Esophagus muscularis mucosa (tissue), 4 donors: ENCODE measurements at regions not wholly inside any gene's neighbourhood (a gene's known extent, or its start where the extent isn't known, plus 50 kb on each side); places are given as distances from the start of the nearest gene placed in this dataset.

Experiments used
- DNase-seq: peaks from one replicate; pipeline ENCODE4 v3.0.0-alpha.2; 2017; ENCODE audit errors: extremely low spot score
- H3K27ac ChIP-seq, 4 donors: fragments of 200-600 bp; sonication (generic); replicated peaks in 1 of 4; 1 replicate in 3 of 4; 2 replicates in 1 of 4; pipeline ENCODE4 v1.5.1; 2016 to 2019; ENCODE audit warnings: mild to moderate bottlenecking in 1 of 4
- H3K27me3 ChIP-seq, 4 donors: fragments of 200-600 bp; sonication (generic); one replicate each; pipeline versions ENCODE4 v1.5.1 to v1.6.0; 2016 to 2019
- H3K36me3 ChIP-seq, 4 donors: fragments of 200-600 bp; sonication (generic); one replicate each; pipeline ENCODE4 v1.5.1; 2016 to 2019
- H3K4me1 ChIP-seq, 4 donors: fragments of 200-600 bp; sonication (generic); one replicate each; pipeline ENCODE4 v1.5.1; 2016 to 2019
- H3K4me3 ChIP-seq, 4 donors: fragments of 200-600 bp; sonication (generic); 1 replicate in 2 of 4; 2 replicates in 2 of 4; pipeline ENCODE4 v1.5.1; 2016 to 2019; ENCODE audit warnings: mild to moderate bottlenecking in 4 of 4, moderate library complexity in 1 of 4
- H3K9me3 ChIP-seq, 4 donors: fragments of 200-600 bp; sonication (generic); 1 replicate in 3 of 4; 2 replicates in 1 of 4; pipeline ENCODE4 v1.5.1; 2016 to 2019
- CTCF ChIP-seq, 3 experiments: fragments of 200-600 bp in 2 of 3; fragments of 450-650 bp in 1 of 3; sonication (generic) in 2 of 3; IDR thresholded peaks; one replicate each; pipeline ENCODE4 v1.5.1; 2017 to 2019; ENCODE audit warnings: antibody characterized with exemption in 3 of 3, mild to moderate bottlenecking in 2 of 3, moderate library complexity in 1 of 3
- EP300 ChIP-seq: sonication (generic); formaldehyde crosslinking; IDR thresholded peaks from one replicate; pipeline ENCODE4 v1.6.1; 2017; ENCODE audit warnings: antibody characterized with exemption
- POLR2A ChIP-seq: fragments of 450-650 bp; IDR thresholded peaks from one replicate; pipeline ENCODE4 v1.6.1; 2017; ENCODE audit warnings: antibody characterized with exemption, moderate library complexity, mild to moderate bottlenecking, low read depth
- POLR2AphosphoS5 ChIP-seq, 2 donors: sonication (generic); formaldehyde crosslinking; IDR thresholded peaks; one replicate each; pipeline ENCODE4 v1.6.1; 2017; ENCODE audit warnings: antibody characterized with exemption in 2 of 2
- WGBS: methylation state at CpG from one replicate; pipeline ENCODE4 v1.1.5; 2018; 5-methylcytosine and 5-hydroxymethylcytosine counted together
- intact Hi-C: fragments of 100-400 bp; cut with DNase I; formaldehyde crosslinking; loops from one replicate; pipeline ENCODE4 v1.15.1; 2023

- Histone ChIP-seq H3K36me3 (no peaks in the 10 kb centered on the region), H3K4me3 (no peak overlapping the region), H3K4me1 (no peaks in the 10 kb centered on the region), H3K27me3 (no peaks in the 10 kb centered on the region), H3K27ac (no peak overlapping the region), H3K9me3 (peaks cover 0 to 7% (median 0%) of the 10 kb centered on the region in 4 donors)
- 77% methylated on average over 2 of the region's 2 CpGs for WGBS
- TF ChIP-seq POLR2AphosphoS5 (IDR thresholded peaks at IDR 0.05), result no peak
- TF ChIP-seq CTCF (IDR thresholded peaks at IDR 0.05), result no peak
- TF ChIP-seq EP300, result no peak
- TF ChIP-seq POLR2A, result no peak
- intact Hi-C loops, result no loop called here
- no peak for DNase-seq
Observed at GRCh38 chr16:24428756-24429155, 110.6 kb upstream of the RBBP6 start.

- H3K27ac ChIP-seq, result no peak overlapping the region
- no peaks in the 10 kb centered on the region for H3K27me3 ChIP-seq
- H3K9me3 ChIP-seq, result peaks cover 0 to 7% (median 0%) of the 10 kb centered on the region in 4 donors
- no peak overlapping the region for H3K4me3 ChIP-seq
- 63% methylated on average over 6 of the region's 6 CpGs for WGBS
- no peak for DNase-seq
- intact Hi-C loops, result no loop called here
- TF ChIP-seq CTCF (IDR thresholded peaks at IDR 0.05), result no peak
- TF ChIP-seq EP300, result no peak
- no peak for TF ChIP-seq POLR2A
- TF ChIP-seq POLR2AphosphoS5 (IDR thresholded peaks at IDR 0.05), result no peak
- H3K36me3 ChIP-seq, result no peaks in the 10 kb centered on the region
- H3K4me1 ChIP-seq, result no peaks in the 10 kb centered on the region
Observed at GRCh38 chr16:24430954-24431760, 108.2 kb upstream of the RBBP6 start.

- TF ChIP-seq EP300 (no peak), CTCF (IDR thresholded peaks at IDR 0.05) (no peak), POLR2A (no peak), POLR2AphosphoS5 (IDR thresholded peaks at IDR 0.05) (no peak)
- WGBS, result 63% methylated on average over 2 of the region's 2 CpGs
- no peaks in the 10 kb centered on the region for H3K9me3 ChIP-seq
- no peak for DNase-seq
- no peak overlapping the region for H3K27ac ChIP-seq
- intact Hi-C loops, result no loop called here
- no peaks in the 10 kb centered on the region for H3K4me1 ChIP-seq
- H3K36me3 ChIP-seq, result no peaks in the 10 kb centered on the region
- no peak overlapping the region for H3K4me3 ChIP-seq
- H3K27me3 ChIP-seq, result no peaks in the 10 kb centered on the region
Observed at GRCh38 chr16:24433706-24434105, 105.7 kb upstream of the RBBP6 start.

- no peak for DNase-seq
- TF ChIP-seq POLR2A (no peak), CTCF (IDR thresholded peaks at IDR 0.05) (no peak), POLR2AphosphoS5 (IDR thresholded peaks at IDR 0.05) (no peak), EP300 (no peak)
- H3K9me3 ChIP-seq, result no peaks in the 10 kb centered on the region
- peaks cover 0 to 13% (median 0%) of the 10 kb centered on the region in 4 donors for H3K27me3 ChIP-seq
- intact Hi-C loops, result no loop called here
- H3K36me3 ChIP-seq, result no peaks in the 10 kb centered on the region
- 74% methylated on average over 6 of the region's 6 CpGs for WGBS
- no peaks in the 10 kb centered on the region for H3K4me1 ChIP-seq
- no peak overlapping the region for H3K27ac ChIP-seq
- H3K4me3 ChIP-seq, result no peak overlapping the region
Observed at GRCh38 chr16:24440306-24440705, 99.1 kb upstream of the RBBP6 start.
